Glomerular endothelial cell (primary cell): ENCODE measurements at regions not wholly inside any gene's neighbourhood (a gene's known extent, or its start where the extent isn't known, plus 50 kb on each side); places are given as distances from the start of the nearest gene placed in this dataset.
"Not testable (repeated sequence)": the region's sequence is repeated elsewhere in the genome, so short reads cannot be mapped to it uniquely, and the experiment has no call there.

Experiments used
- DNase-seq: peaks from one replicate; pipeline ENCODE4 v3.0.0-alpha.2; 2011; ENCODE audit warnings: low read depth, low spot score; ENCODE audit errors: extremely low read depth

GRCh38 chr3:80675790-80676189, 908.0 kb upstream of the ROBO1 start:
- no peak for DNase-seq

GRCh38 chr3:80668600-80669294, 900.9 kb upstream of the ROBO1 start:
- no peak for DNase-seq

- no peak for DNase-seq
Observed at GRCh38 chr3:80668100-80668499, 900.3 kb upstream of the ROBO1 start.

DNA sequence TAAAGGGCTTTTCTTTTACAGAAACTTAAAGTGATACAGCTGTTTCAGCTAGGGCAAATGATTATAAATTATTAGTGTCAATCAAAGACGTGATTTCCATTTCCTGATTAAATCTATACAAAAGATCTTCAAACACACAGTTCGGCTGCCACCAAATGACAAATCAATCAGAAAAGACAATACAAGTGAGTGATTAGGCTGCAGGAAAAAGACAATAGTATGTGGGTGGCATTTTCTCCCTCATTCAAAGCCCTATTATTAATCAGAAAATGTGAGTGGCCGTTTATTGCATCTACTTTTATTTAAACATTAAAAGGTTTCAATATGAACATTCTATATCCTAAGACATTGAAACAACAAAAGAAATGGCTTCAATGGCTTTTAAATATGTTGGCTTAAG, 895.6 kb upstream of the ROBO1 start:
- no peak for DNase-seq

DNA sequence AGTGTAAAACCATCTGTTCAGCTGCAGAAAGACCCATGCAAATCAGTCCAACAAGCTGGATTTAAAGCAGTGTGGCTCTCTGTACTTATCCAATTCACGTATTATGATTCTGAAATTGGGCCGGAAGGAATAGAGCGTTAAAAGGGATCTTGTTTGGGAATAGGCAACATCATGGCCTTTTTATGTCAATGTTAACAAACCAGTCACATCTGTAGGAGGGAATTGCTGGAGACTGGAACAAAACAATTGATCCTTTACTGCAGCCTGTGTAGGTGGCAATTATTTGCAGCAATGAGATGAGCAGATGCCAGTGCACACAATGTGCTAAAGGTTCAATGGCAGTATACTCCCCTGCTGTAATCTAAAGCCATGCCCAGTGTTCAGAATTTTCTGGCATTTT, 887.4 kb upstream of the ROBO1 start:
- no peak for DNase-seq

DNA sequence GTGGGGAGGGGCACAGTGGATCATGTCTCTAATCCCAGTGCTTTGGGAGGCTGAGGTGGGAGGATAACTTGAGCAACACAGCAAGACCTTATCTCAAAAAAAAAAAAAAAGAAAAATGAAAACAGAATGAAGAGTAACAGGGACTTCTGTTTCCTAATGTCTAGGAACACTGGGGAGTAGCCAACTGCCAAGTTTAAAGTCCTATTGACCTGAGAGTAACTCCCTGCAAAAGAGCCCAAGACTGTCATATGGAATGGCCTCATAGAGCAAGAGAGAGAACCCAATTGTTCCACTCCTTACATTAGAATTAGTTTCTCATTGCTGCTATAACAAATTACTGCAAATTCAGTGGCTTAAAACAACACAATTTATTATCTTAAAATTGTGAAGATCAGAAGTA, 881.4 kb upstream of the ROBO1 start:
- no peak for DNase-seq

DNA sequence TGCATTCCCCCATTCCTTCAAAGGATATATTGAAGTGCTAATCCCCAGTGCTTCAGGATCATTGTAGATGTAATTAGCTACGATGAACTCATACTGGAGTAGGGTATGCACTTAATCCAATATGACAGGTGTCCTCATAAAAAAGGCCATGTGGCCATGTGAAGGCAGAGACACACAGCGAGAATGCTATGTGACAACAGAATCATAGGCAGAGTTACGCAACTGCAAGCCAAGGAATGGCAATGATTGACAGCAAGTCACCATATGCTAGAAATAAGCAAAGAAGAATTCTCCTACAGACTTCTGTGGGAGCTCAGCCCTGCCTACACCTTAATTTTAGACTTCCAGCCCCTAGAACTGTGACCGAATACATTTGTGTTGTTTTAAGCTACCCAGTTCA, 875.6 kb upstream of the ROBO1 start:
- DNase-seq: no peak

GRCh38 chr3:80618295-80619256, 850.8 kb upstream of the ROBO1 start:
- DNase-seq: no peak

GRCh38 chr3:80612366-80612765, 844.6 kb upstream of the ROBO1 start:
- no peak for DNase-seq

DNA sequence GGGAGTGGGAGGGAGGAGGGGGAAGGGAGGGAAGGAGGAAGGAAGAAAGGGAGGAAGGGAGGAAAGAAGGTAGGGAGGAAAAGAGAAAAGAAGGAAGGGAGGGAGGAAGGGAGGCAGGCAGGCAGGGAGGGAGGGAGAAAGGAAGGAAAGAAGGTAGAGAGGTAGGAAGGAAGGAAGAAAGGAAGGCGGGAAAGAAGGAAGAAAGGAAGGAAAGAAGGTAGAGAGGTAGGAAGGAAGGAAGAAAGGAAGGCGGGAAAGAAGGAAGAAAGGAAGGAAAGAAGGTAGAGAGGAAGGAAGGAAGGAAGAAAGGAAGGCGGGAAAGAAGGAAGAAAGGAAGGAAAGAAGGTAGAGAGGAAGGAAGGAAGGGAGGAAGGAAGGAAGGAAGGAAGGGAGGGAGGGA, 840.3 kb upstream of the ROBO1 start:
- DNase-seq: not testable (repeated sequence)

- DNase-seq: no peak
Observed at GRCh38 chr3:80606073-80606472, 838.3 kb upstream of the ROBO1 start.

DNA sequence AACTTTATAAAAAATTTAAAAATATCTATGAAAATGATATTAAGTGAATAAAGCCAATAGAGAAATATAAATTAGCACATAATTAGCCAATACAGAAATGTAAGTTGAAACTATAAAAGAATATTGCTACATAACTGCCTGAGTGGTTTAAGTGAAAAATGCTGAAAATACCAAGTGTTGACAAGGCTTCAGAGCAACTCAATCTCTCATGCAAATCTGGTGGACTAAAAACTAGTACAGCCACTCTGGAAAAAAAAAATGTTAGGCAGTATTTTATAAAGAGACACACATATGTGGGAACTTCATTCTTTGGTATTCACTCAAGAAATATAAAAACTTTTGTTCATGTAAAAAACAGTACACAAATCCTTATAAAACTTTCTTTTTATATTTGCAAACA, 833.7 kb upstream of the ROBO1 start:
- no peak for DNase-seq

DNA sequence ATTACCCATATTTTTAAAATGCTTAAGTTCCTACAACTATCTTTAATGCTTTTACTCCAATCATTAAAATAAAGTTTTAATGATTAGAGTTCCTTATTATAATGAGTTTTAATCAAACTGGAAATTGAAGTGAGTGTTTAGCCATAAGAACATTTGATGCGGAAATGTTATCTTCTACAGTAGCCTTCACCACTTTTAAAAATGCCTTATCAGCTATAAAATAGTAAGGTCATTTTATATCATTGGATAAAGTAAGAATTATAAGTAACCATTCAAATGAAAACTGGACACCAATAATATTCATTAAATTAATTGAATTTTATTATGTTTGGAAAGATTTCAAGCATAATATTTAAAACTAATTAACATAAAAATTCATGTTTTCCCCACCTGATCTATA, 825.0 kb upstream of the ROBO1 start:
- no peak for DNase-seq

- no peak for DNase-seq
Observed at GRCh38 chr3:80586338-80586737, 818.5 kb upstream of the ROBO1 start.

- DNase-seq: no peak
Observed at GRCh38 chr3:80580146-80580545, 812.3 kb upstream of the ROBO1 start.

- DNase-seq: no peak
Observed at GRCh38 chr3:80564391-80564790, 796.6 kb upstream of the ROBO1 start.

GRCh38 chr3:80559701-80560100, 791.9 kb upstream of the ROBO1 start:
- DNase-seq: no peak

DNA sequence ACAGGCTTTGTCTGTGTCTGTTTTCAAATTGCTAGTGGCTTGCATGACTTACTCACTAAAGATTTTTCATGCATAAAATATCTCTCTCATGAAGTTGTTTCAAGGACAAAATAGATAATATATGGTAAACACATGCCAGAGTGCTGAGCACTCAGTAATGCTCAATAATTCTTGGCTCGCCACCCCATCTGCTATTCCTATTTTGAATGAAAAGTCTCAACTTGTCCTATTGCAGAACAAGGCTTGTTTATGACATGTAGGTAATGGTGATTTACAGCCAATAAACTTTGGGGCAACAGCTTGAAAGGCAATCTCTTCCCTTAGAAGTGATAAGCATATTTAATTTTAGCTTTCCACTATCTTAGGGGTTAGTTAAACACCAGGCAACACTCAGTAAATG, 789.0 kb upstream of the ROBO1 start:
- DNase-seq: no peak

GRCh38 chr3:80554304-80554703, 786.5 kb upstream of the ROBO1 start:
- no peak for DNase-seq

- DNase-seq: no peak
Observed at GRCh38 chr3:80553211-80553610, 785.4 kb upstream of the ROBO1 start.

- no peak for DNase-seq
Observed at GRCh38 chr3:80550174-80550573, 782.4 kb upstream of the ROBO1 start.

DNA sequence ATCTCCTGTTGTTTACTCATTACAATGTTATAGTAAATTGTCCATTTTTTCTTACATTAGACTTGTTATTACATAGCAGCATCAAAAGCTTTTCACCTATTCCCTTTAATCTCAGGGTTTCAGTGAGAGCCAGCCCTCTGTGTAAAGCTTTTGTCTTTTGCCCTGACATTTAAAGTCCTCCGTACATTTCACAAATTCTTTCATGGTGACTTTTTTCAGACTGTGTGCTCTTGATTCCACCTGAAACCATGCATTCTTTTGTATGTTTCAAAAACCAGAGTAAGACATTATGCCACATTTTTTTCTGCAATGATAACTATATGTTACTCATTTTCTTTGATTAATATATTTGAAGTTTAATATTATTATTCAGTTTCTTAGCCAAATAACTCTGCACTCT, 781.4 kb upstream of the ROBO1 start:
- no peak for DNase-seq
